GM18505 (cell line): ENCODE measurements at regions not wholly inside any gene's neighbourhood (a gene's known extent, or its start where the extent isn't known, plus 50 kb on each side); places are given as distances from the start of the nearest gene placed in this dataset.
"Not testable (repeated sequence)": the region's sequence is repeated elsewhere in the genome, so short reads cannot be mapped to it uniquely, and the experiment has no call there.

ENCODE experiments used
- ATAC-seq: cut with Tn5 transposase; IDR thresholded peaks from one replicate; pipeline ENCODE4 v1.9.1; 2021; ENCODE audit not compliant: unreplicated experiment
- POLR2A ChIP-seq: IDR thresholded peaks from 4 replicates; pipeline ENCODE4 v1.6.1; 2011; ENCODE audit warnings: borderline replicate concordance; ENCODE audit not compliant: insufficient read depth, insufficient read length; ENCODE audit errors: extremely low read depth

DNA sequence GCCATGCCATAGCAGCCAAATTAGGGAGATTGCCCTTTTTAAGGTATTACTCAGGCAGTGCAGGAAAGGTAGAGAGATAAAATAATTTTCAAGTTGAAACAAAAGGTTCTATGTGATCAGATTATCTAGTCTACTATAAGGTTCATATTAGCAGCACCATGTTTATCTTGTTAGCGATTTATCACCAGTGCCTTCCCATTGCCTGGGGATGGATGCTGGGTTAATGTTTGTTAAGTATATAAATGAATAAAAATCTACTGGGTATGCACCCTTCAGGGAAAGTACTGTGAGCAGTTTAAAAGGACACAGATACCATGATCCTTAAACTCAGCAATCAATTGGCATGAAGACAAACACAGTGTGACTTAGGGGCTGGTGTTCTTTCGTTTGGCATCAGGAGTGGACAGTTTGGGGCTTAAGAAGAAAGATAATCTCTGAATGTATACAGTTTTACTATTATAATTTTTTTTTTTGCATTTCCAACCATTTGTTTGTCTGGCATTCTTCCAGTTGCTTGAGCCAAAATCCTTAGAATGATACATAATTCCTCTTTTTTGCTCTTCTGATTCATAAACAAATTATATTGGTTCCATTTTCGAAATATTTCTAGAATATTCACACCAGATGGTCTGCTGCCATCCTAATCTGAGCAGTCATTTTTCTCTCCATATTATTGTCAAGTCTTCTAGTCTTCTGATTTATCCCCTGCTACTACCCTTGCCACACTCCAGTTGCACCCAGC lies 512.8 kb upstream of the SLC8A1 start:
- no peak for ATAC-seq
- no peak for TF ChIP-seq POLR2A

- no peak for ATAC-seq
- no peak for TF ChIP-seq POLR2A
Measured at GRCh38 chr2:40967451-40967850, 515.6 kb upstream of the SLC8A1 start.

GRCh38 chr2:40975151-40975550 lies 523.3 kb upstream of the SLC8A1 start:
- no peak for TF ChIP-seq POLR2A
- no peak for ATAC-seq

GRCh38 chr2:40997362-40997761 lies 545.5 kb upstream of the SLC8A1 start:
- no peak for TF ChIP-seq POLR2A
- no peak for ATAC-seq

- no peak for TF ChIP-seq POLR2A
- ATAC-seq = no peak
Measured at GRCh38 chr2:41000374-41000773, 548.5 kb upstream of the SLC8A1 start.

DNA sequence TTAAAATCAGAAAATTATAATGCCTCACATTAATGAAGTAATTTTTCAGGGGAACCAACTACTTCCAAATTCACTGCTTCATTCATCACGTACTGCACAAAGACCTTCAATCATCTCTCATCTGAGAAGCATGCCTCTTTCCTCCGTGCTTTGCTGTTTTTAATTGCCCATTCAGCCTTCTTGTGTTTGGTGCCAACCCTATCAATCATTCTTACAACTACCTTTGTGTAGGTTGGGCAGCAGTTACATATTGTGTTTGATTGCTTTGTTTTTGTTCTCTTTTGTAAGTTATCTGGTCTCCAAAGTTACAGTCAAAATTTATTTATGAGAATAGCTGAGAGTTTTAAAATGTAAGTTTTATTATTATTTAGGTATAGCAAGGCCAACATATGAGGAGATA lies 549.0 kb upstream of the SLC8A1 start:
- TF ChIP-seq POLR2A = no peak
- ATAC-seq = no peak

- no peak for ATAC-seq
- TF ChIP-seq POLR2A = no peak
Measured at GRCh38 chr2:41004700-41005099, 552.8 kb upstream of the SLC8A1 start.

GRCh38 chr2:41020358-41020757 lies 568.5 kb upstream of the SLC8A1 start:
- TF ChIP-seq POLR2A = no peak
- no peak for ATAC-seq

GRCh38 chr2:41024816-41025215 lies 572.9 kb upstream of the SLC8A1 start:
- no peak for ATAC-seq
- no peak for TF ChIP-seq POLR2A

DNA sequence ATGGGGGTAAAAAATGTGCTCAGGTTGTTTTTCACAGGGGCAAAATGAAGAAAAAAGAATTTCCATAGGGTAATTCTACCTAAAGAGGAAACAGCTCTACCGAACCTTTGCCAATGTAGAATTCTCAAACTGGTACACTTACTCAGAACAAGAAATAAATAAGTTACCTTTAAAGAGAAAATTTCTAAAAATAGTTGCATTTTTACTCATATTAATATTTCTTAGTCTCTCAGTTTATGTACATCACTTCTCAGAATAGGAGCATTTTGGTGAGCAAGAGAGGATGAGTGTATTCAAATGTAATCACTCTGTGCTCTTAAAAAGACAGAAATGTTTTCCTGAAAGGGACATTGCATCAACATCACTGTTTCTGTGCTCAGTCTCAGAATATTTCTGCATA lies 574.7 kb upstream of the SLC8A1 start:
- no peak for TF ChIP-seq POLR2A
- ATAC-seq = peak; percentile 85

DNA sequence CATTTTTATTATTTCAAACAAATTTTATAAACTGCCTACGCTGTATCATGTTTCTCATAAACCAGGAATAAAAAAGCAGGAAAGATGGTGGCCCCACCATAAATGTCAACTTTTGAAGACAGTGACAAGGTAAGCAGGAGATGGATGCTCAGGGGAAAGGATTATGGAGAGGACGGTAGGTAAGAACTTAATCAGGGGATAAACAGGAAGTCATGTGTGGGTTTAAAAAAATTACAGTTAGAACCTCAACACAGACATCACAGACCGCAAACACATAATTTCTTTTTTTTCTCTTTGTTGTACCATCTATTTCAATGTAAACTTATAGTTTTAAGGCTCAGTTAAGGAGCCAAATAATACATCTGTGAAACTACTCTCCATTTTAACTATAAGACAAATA lies 575.2 kb upstream of the SLC8A1 start:
- no peak for ATAC-seq
- TF ChIP-seq POLR2A = no peak

DNA sequence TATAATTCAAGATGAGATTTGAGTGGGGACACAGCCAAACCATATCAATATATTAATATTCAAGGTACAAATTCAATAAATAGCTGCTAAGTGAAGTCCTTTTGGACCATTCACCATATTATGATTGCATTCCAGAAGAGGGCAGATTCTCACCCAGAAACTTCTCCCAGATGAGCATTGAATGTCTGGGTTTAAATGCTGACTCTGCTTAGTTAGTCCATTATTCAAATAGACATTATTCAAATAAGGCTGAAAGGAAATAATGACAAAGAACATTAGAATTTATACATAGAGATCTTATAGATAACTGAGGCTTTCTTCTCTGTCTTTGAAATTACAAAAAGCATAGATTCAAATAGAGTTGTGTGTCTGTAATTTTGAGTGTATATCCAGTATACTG lies 579.4 kb upstream of the SLC8A1 start:
- no peak for TF ChIP-seq POLR2A
- ATAC-seq = no peak

- no peak for ATAC-seq
- TF ChIP-seq POLR2A = no peak
Measured at GRCh38 chr2:41032715-41033114, 580.8 kb upstream of the SLC8A1 start.

DNA sequence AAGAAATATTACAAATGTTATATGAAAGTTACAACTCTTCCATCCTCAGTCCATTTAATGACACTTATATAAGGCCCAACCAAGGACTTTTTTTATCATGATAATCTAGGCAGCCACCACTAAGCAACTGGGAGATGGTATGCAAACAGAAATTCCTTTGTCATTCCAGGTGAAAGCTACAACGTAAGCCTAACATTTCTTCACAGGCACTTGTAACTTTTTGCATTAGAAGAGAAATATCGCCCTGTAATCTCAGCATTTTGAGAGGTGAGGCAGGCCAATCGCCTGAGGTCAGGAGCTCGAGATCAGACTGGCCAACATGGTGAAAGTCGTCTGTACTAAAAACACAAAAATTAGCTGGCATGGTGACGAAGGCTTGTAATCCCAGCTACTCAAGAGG lies 581.2 kb upstream of the SLC8A1 start:
- no peak for ATAC-seq
- TF ChIP-seq POLR2A = no peak

GRCh38 chr2:41038408-41038807 lies 586.5 kb upstream of the SLC8A1 start:
- no peak for ATAC-seq

GRCh38 chr2:41039750-41040149 lies 587.9 kb upstream of the SLC8A1 start:
- ATAC-seq = not testable (repeated sequence)

More at GRCh38 chr2:41038408-41038807, 586.5 kb upstream of the SLC8A1 start:
- TF ChIP-seq POLR2A = no peak
